Esophagus squamous epithelium (tissue), 4 donors: ENCODE measurements at regions not wholly inside any gene's neighbourhood (a gene's known extent, or its start where the extent isn't known, plus 50 kb on each side); places are given as distances from the start of the nearest gene placed in this dataset.

ENCODE experiments used
- CTCF ChIP-seq, 6 experiments: fragments of 450-650 bp in 4 of 6; fragments of 200-600 bp in 2 of 6; sonication (generic) in 2 of 6; IDR thresholded peaks; one replicate each; pipeline ENCODE4 v1.5.1; 2016 to 2019; ENCODE audit warnings: antibody characterized with exemption in 6 of 6, mild to moderate bottlenecking in 4 of 6, moderate library complexity in 4 of 6
- POLR2A ChIP-seq, 4 donors: fragments of 450-650 bp; IDR thresholded peaks; one replicate each; pipeline ENCODE4 v1.6.1; 2017; ENCODE audit warnings: antibody characterized with exemption in 4 of 4, mild to moderate bottlenecking in 4 of 4, moderate library complexity in 3 of 4

- TF ChIP-seq POLR2A (IDR thresholded peaks at IDR 0.05) = no peak
- no peak for TF ChIP-seq CTCF (IDR thresholded peaks at IDR 0.05)
Observed at GRCh38 chr13:52905701-52906100, 57.3 kb upstream of the PCDH8 start.
